NCI-H128 (cell line): ENCODE measurements at regions not wholly inside any gene's neighbourhood (a gene's known extent, or its start where the extent isn't known, plus 50 kb on each side); places are given as distances from the start of the nearest gene placed in this dataset.
"Not testable (repeated sequence)": the region's sequence is repeated elsewhere in the genome, so short reads cannot be mapped to it uniquely, and the experiment has no call there.

Experiments
- DNase-seq: peaks from one replicate; lab custom pipeline; 2025; ENCODE audit not compliant: unreplicated experiment; lab: John Stamatoyannopoulos, UW

- DNase-seq: no peak
These were observed 841.4 kb upstream of the LRATD1 start for GRCh38 chr2:13791019-13791547.

DNA sequence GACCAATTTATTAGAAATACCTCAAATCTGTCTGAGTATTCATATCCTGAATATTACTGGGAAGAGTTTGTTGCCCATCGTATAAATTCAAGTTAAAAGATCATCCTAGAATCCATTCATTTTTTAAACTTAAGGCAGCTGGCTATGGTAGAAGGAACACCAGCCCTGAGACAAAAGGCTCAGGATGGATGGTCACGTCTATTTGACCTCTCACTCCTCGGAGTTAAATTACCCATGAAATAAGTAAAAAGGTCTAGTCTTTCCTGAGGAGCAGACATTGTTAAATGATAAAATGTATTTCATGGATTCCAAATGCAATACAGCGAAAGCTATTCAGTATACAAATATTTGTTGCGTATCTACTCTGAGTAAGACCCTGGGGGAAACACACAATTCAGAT is 826.0 kb upstream of the LRATD1 start:
- no peak for DNase-seq

DNA sequence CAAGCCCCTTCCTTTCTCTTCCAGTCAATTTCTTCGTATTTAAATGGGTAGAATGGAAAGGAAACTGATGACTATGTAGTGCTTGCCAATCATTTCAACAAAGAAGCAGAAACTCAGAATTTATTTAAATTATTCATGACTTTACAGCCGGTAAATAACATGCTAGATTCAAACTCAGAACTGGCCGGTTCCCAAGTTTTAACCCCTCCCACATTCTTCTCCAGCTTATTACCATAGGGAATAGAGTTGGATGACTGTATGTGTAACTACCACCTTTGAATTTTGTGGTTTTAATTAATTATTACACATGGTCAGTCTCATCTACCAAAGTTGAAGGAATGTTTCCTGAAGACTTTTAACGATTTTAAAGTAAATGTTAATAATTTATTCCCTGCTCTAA is 819.3 kb upstream of the LRATD1 start:
- no peak for DNase-seq

DNA sequence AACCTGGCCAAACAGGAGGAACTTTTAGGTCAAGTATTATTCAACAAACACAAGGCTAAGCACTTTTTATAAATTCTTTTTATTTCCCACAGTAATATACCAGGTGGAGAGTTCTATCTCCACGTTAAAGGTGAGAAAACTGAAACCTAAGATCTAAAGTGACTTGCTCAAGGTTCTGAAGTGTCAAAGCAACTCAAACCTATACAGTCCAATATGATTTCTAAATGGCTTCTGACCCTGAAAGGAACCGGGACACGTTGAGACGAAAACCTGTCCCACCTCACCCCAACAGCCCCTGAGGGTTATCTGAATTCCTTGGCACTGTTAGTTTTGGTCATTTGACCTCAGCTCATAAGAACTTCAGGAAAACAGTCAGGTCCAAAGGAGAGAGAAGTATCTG is 814.5 kb upstream of the LRATD1 start:
- no peak for DNase-seq

DNA sequence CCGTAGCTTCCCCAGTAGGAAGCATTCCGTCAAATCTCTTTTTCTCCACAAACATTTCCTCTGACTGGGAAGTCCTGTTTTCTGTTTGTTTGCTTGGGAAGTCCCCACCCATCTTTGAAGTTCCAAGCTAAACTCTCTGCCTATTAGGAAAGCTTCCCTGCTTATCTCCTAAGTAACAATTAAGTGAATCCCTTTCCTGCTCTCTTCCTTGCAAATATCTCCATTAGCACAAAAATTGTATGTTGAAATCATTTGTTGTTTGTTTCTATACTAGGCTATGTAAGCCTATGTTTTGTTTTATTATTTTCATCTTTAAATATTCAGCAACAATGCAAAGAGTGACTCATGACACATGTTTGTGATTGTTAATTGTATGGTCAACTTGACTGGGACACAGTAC is 812.6 kb upstream of the LRATD1 start:
- no peak for DNase-seq

DNA sequence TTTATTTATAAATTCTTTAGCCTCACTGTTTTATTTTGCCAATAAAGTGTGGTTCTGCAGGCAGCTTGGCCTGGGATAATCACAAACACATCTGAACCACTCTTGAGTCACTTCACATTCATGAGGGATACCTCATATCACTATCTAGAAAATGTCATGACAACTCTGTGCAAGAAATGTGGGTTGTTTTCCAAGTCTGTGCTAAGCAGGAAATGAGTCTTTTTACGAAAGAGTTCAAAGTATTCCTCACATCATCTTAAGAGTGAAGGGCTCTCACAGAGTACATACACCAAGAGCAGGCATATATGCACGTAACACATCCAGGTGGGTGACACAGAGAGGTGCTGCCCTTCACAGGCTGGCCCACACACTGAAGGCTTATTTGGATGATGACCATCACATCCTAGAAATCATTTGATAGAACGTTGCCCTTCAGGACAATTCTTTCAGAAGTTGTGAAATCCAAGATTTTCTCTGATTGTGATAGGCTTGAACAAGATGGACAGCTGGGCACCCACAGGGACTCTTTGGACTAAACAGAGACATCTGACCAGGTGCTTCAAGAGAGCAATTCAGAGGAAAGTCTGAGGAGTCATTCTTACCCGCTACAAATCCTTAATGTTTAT is 811.1 kb upstream of the LRATD1 start:
- DNase-seq: no peak

- DNase-seq: no peak
These were observed 810.2 kb upstream of the LRATD1 start for GRCh38 chr2:13822365-13822764.

DNA sequence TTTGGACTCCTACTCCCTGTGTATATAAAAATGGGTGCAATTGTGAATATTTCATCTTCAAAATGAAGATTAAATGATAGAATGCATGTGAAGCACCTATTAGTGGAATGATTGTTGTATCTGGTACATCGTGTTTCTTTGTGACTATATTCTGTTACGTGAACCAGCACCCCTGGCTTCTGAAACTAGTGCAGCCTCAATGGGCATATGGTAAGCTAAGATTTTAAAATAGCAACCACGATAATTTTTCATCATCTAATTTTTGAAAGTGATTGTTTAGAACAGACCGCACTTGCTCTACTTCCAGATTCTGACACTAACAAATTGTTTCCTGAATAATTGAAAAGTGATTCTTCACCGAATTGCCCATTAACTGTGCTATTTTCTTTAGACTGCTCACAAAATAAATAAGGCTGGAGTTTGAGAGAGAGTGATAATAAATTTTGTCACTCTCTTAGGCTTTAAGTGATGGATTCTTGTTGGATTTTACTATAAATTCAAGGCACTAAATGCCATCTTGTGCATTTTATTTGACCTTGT is 806.1 kb upstream of the LRATD1 start:
- DNase-seq: no peak

DNA sequence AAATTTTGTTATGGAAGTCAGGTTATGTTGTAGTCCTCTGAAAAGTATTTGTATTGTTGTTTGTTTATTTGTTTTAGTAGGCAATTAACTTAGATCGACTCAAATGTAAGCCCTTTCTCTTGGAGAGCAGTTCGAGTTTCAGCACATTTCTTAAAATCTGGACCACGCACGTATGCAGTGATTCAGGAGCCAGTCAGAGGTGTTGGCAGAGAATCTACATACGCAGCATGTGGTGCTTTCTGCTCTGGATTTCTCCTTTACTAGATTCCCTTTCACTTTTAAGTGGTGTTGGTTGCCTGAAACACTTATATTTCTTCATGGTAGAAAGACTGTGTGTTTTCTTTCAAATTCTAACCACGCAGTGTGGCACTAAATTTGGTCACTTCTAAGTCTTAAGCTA is 773.9 kb upstream of the LRATD1 start:
- no peak for DNase-seq

DNA sequence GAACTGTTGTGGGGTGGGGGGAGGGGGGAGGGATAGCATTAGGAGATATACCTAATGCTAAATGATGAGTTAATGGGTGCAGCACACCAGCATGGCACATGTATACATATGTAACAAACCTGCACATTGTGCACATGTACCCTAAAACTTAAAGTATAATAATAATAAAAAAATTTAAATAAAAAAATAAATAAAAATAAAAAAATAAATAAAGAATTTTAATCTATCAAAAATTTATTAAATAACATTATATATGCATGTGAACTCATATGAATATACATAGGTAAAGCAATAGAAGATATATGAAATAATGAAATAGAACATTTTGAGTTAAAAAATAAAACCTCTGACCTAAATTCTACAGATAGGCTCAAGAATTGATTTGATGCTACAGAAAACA is 764.2 kb upstream of the LRATD1 start:
- DNase-seq: not testable (repeated sequence)

DNA sequence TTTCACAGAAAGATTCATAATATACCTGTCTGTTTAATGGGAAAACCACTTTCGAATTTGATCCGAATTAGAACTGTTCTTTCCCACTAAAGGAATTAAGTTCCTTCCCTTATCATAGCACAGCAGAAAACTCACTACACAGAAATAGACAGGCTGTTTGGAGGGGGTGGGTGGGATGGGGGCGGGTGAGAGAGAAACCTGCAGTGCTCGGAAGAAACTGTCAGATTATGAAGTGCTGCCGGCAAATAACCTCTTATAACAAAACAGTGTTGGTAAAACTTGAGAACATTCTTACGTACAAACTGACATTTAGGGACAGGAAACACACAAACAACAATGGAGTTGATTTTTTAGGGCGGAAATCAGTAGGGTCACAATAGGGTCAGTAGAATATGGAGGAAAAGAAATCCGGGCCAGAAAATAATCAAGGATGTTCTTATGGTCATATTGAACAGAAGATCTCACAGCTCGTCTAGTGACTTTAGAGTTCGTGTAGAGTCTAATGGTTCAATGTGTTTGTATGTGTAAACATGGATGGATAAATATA is 756.0 kb upstream of the LRATD1 start:
- no peak for DNase-seq

DNA sequence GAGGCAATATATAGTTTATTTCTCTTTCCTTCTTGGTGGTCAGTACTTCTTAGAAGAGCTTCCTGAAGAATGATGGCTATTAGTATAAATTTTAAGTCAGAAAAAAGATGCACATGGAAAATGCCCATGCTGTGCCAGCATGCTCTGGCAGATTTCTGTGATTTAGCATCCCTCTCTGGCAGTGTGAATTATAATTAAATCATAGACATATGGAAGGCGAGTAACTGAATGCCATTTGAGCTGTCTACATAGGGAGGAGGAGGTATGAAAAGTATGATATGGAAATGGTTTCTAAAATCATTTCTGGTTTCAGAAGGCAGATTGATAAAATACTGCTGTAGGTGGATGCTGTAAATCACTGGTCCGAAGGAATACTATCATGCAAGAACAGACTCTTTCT is 754.9 kb upstream of the LRATD1 start:
- DNase-seq: no peak

DNA sequence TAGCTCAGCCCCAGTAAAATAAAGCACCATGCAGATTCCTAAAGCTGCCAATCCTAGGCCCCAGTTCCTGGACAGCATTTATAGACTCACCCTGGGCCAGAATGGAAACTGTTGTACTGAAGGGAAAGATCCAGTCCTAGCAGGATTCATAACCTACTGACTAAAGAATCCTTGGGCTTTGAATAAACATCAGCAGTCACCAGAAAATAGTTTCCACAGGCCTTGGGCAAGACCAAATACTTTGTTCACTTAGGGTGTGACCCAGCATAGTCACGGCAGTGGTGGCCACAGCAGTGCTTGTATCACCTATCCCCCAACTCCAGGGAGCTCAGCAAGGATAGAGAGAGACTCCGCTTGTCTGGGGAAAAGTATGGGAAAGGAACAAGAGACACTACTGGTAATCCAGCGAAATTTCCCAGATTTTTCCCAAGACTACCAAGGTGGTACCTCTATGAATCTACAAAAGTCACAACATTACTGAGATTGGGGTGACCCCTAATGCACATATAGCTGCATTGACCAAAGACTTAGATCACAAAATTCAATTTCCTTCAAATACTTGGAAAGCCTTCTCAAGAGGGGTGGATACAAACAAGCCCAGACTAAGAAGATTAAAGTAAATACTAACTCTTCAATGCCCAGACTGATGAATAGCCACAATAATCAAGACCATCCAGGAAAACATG is 748.1 kb upstream of the LRATD1 start:
- no peak for DNase-seq

GRCh38 chr2:13901526-13901925 is 731.0 kb upstream of the LRATD1 start:
- no peak for DNase-seq

GRCh38 chr2:13905831-13906230 is 726.7 kb upstream of the LRATD1 start:
- no peak for DNase-seq

- DNase-seq: no peak
These were observed 716.5 kb upstream of the LRATD1 start for GRCh38 chr2:13916066-13916465.

DNA sequence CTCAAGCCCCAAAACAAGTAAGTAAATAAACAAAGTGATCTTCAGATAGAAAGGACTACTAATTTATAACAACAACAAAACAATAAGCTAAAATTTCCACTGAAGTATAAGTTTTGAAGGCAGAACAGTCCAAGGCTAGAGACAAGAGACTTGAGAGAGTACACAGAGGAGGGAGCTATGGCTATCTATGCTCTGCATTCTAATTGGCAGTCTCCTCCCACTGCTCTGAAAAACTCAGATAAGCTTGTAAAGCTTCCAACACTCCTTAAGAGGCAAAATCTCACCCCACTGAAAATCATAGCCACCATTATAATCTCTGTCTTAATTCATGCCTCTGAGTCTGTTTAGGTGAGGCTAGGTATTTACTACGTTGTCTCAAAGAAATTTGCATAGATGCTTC is 714.6 kb upstream of the LRATD1 start:
- DNase-seq: no peak

DNA sequence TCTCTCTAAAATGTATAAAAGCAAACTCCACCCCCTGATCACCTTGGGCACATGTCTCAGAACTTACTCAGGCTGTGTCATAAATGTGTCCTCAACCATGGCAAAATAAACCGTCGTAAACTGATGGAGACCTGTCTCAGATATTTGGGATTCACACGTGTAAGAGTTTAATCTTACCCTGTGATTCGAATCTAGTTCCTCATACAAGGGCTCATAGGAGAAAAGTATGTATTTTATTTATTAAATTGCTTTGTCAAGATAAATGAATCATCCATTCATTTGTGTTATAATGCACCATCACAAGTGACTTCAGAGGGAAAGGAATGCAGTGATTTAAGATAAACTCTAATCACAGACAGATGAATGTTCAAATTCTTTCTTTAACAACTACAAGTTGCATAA is 712.5 kb upstream of the LRATD1 start:
- DNase-seq: no peak

DNA sequence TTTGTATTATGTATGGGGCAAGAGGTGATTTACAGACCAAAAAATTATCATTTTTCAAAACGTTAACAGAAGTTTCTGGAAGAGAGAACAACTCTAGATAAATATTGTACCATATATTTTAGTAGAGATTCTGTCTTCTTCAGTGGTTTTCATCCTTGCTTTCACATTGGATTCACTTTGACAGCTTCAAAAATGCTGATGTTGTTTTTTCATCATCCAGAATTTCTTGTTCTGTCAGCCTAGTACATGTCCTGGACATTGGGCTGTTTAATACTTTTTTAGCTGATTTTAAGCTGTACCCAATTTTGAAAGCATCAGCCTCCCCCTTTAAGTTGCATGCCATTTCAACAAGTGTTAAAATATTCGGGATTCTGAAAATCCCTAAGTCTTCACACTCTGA is 711.3 kb upstream of the LRATD1 start:
- DNase-seq: no peak

- DNase-seq: no peak
These were observed 708.7 kb upstream of the LRATD1 start for GRCh38 chr2:13923823-13924222.

DNA sequence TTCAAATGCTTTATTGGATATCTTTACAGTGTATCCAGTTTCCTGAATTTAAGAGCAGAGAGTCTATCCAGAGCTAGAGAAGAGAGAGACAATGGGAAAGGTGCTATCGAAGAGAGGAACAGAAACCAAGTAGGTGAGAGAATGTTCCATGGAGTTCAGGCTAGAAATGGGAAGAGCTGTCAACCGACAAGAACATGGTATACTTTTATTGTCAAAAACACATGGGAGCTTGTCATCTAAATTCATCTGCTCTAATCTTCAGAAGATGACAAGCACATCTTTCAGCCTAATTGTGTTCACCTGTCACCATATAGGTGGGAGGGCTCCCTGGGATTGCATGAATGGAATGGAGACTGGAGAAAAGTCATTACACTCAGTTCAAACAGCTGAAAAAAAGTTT is 690.4 kb upstream of the LRATD1 start:
- DNase-seq: no peak

- DNase-seq: no peak
These were observed 681.8 kb upstream of the LRATD1 start for GRCh38 chr2:13950761-13951160.
